Stomach (tissue), 4 donors: ENCODE measurements at regions not wholly inside any gene's neighbourhood (a gene's known extent, or its start where the extent isn't known, plus 50 kb on each side); places are given as distances from the start of the nearest gene placed in this dataset.
"Not testable (repeated sequence)": the region's sequence is repeated elsewhere in the genome, so short reads cannot be mapped to it uniquely, and the experiment has no call there.

ENCODE experiments used
- EP300 ChIP-seq: sonication (generic); formaldehyde crosslinking; IDR thresholded peaks from one replicate; pipeline ENCODE4 v1.6.1; 2017; ENCODE audit warnings: antibody characterized with exemption
- POLR2A ChIP-seq, 4 donors: fragments of 450-650 bp; IDR thresholded peaks; one replicate each; pipeline ENCODE4 v1.6.1; 2016; ENCODE audit warnings: antibody characterized with exemption in 4 of 4, control low read depth in 2 of 4, mild to moderate bottlenecking in 1 of 4, moderate library complexity in 1 of 4
- POLR2AphosphoS5 ChIP-seq, 3 donors: sonication (generic); formaldehyde crosslinking; IDR thresholded peaks; one replicate each; pipeline ENCODE4 v1.6.1; 2016; ENCODE audit warnings: antibody characterized with exemption in 3 of 3
- TF ChIP-seq, protein P1 (sequence below), 7 experiments: fragments of 450-650 bp in 4 of 7; fragments of 200-600 bp in 3 of 7; sonication (generic) in 3 of 7; IDR thresholded peaks; one replicate each; pipeline ENCODE4 v1.5.1; 2016 to 2019; ENCODE audit warnings: antibody characterized with exemption in 7 of 7, control low read depth in 2 of 7, mild to moderate bottlenecking in 1 of 7

DNA sequence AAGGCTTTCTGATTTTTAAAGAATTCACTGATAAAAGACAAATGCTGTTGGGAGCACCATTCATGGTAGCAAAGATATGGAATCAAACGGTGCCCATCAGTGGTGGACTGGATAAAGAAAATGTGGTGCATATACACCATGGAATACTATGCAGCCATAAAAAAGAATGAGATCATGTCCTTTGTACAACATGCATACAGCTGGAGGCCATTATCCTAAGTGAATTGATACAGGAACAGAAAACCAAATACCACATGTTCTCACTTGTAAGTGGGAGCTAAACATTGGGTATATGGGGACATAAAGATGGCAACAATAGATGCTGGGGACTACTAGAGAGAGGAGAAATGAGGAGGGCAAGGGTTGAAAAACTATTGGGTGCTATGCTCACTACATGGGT, 68.8 kb upstream of the MPP7 start:
- TF ChIP-seq, protein P1, sequence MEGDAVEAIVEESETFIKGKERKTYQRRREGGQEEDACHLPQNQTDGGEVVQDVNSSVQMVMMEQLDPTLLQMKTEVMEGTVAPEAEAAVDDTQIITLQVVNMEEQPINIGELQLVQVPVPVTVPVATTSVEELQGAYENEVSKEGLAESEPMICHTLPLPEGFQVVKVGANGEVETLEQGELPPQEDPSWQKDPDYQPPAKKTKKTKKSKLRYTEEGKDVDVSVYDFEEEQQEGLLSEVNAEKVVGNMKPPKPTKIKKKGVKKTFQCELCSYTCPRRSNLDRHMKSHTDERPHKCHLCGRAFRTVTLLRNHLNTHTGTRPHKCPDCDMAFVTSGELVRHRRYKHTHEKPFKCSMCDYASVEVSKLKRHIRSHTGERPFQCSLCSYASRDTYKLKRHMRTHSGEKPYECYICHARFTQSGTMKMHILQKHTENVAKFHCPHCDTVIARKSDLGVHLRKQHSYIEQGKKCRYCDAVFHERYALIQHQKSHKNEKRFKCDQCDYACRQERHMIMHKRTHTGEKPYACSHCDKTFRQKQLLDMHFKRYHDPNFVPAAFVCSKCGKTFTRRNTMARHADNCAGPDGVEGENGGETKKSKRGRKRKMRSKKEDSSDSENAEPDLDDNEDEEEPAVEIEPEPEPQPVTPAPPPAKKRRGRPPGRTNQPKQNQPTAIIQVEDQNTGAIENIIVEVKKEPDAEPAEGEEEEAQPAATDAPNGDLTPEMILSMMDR (IDR thresholded peaks at IDR 0.05), result not testable (repeated sequence)
- not testable (repeated sequence) for TF ChIP-seq POLR2A (IDR thresholded peaks at IDR 0.05); POLR2AphosphoS5 (IDR thresholded peaks at IDR 0.05); EP300
